HFF-Myc (cell line): ENCODE measurements at regions not wholly inside any gene's neighbourhood (a gene's known extent, or its start where the extent isn't known, plus 50 kb on each side); places are given as distances from the start of the nearest gene placed in this dataset.
"Not testable (repeated sequence)": the region's sequence is repeated elsewhere in the genome, so short reads cannot be mapped to it uniquely, and the experiment has no call there.

ENCODE experiments used
- DNase-seq: peaks from one replicate; pipeline ENCODE4 v3.0.0-alpha.2; 2011; ENCODE audit warnings: low read depth; ENCODE audit errors: extremely low read depth
- H3K4me3 ChIP-seq: replicated peaks from 2 replicates; pipeline ENCODE4 v1.5.1; 2011; ENCODE audit warnings: low read depth, mild to moderate bottlenecking, control low read depth, low read length
- TF ChIP-seq, protein P1 (sequence below): IDR thresholded peaks from 2 replicates; pipeline ENCODE4 v1.5.1; 2012; ENCODE audit warnings: mild to moderate bottlenecking, low read depth, low read length, control low read depth; ENCODE audit errors: missing control alignments

DNA sequence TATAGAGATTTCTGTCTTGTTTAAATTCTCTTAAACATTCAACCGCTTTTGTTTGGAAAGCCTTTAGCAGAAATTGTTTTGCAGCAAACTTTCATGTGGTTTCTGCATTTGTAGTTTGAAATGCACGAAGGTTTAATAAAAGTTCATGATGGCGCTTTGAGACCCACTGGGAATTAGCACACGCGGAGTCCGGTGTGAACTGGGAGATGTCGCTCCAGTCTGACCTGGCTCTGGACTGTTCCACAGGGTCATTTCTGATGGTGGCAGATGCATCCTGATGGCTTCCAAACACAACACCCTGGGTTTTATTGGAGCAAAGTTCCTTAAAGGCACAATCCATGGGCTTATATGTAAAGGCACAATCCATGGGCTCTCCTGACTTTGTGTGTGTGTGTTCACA, 78.1 kb upstream of the MTHFD1L start:
- TF ChIP-seq, protein P1, sequence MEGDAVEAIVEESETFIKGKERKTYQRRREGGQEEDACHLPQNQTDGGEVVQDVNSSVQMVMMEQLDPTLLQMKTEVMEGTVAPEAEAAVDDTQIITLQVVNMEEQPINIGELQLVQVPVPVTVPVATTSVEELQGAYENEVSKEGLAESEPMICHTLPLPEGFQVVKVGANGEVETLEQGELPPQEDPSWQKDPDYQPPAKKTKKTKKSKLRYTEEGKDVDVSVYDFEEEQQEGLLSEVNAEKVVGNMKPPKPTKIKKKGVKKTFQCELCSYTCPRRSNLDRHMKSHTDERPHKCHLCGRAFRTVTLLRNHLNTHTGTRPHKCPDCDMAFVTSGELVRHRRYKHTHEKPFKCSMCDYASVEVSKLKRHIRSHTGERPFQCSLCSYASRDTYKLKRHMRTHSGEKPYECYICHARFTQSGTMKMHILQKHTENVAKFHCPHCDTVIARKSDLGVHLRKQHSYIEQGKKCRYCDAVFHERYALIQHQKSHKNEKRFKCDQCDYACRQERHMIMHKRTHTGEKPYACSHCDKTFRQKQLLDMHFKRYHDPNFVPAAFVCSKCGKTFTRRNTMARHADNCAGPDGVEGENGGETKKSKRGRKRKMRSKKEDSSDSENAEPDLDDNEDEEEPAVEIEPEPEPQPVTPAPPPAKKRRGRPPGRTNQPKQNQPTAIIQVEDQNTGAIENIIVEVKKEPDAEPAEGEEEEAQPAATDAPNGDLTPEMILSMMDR = no peak
- no peak for DNase-seq
- no peak overlapping the region for H3K4me3 ChIP-seq

DNA sequence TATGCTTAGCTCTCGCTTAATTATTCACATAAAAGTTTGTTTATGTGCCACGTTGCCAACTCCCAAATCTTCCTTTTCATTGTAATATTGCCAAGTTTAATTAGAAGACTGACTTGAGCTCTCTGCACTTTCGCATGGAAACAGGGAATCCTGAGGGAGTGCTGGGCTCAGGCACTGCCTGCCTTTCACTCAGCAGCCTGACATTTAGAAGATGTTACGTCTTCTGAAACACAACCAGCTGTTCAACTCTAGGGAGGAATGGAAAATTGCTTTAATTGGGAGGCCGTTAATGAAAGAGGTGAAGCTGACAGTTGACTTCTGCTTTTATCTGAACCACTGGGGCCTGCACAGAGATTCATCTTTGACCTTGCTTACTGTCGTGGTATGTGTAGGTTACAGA, 77.4 kb upstream of the MTHFD1L start:
- H3K4me3 ChIP-seq = no peak overlapping the region
- no peak for DNase-seq
- TF ChIP-seq, protein P1 = no peak

DNA sequence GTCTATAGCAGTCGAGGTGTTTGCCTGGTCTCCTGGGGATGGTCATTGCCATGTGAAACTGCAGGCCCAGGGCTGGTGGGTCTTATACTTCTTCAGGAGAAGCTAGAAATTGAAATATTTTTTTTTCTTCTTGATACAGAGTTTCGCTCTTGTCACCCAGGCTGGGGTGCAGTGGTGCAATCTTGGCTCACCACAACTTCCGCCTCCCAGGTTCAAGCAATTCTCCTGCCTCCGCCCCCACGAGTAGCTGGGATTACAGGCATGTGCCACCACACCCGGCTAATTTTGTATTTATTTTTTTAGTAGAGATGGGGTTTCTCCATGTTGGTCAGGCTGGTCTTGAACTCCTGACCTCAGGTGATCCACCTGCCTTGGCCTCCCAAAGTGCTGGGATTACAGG, 75.6 kb upstream of the MTHFD1L start:
- DNase-seq, H3K4me3 ChIP-seq: not testable (repeated sequence)

DNA sequence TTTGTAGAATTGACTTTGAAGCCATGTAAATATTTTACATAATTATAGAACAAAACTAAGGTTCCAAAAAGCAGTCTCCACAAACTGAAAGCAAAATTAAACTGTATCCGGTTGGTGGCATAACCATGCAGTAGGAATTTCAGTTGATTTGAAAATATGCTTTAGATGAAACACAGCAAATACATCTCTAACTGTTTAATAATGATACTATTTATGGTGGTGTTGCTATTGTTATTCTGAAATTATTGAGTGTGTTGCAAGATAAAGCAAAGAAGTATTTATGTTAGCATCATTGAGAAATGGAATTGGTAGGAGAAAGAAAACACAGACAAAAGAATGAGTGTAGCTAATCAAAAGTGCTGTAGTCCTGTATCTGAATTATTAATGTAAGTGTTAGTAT, 73.8 kb upstream of the MTHFD1L start:
- H3K4me3 ChIP-seq = no peak overlapping the region
- DNase-seq = no peak
- TF ChIP-seq, protein P1 = no peak

DNA sequence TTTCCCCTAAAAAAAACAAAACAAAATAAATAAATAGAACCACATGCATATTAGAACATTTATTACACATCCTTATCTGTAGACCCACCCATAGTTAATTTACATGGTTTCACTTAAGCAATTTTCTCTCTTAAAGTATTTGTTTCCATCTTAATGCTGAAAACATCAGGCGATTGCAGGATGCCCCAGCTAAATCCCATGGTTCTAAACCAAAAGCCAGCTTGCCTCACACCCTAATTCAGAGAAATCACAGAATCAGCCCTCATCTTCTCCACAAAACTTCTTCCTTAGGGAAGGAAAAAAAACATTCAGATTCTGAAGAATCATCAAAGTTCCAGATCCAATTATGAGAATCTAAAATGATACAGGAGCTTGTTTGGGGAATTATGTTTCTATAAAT, 67.6 kb upstream of the MTHFD1L start:
- H3K4me3 ChIP-seq = no peak overlapping the region
- DNase-seq = no peak
- TF ChIP-seq, protein P1 = no peak

DNA sequence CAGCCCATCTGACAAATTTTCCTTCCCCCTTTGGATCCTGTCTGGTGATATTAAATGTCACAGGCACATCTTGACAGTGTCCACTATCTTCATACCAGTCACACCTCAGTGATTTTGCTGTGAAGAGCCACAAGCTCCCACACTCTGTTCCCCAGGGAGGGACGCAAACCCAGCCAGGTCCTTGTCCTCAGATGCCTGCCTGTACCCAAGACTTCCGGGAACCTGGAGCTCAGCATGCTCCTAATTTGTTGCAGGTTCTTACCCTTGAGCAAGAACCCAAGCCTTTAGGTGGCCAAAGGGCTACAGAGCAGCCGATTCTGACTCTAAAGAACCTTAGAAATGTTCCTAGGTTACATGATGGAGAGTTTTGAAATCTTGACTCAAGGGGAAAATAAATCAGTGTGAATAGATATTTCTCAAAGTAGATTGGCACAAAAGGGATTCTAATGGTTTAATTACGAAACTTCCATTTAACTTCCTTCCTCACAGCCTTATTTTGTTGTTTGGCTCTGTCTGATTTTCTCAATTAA, 66.2 kb upstream of the MTHFD1L start:
- no peak for DNase-seq
- H3K4me3 ChIP-seq = no peak overlapping the region
- TF ChIP-seq, protein P1 = no peak

DNA sequence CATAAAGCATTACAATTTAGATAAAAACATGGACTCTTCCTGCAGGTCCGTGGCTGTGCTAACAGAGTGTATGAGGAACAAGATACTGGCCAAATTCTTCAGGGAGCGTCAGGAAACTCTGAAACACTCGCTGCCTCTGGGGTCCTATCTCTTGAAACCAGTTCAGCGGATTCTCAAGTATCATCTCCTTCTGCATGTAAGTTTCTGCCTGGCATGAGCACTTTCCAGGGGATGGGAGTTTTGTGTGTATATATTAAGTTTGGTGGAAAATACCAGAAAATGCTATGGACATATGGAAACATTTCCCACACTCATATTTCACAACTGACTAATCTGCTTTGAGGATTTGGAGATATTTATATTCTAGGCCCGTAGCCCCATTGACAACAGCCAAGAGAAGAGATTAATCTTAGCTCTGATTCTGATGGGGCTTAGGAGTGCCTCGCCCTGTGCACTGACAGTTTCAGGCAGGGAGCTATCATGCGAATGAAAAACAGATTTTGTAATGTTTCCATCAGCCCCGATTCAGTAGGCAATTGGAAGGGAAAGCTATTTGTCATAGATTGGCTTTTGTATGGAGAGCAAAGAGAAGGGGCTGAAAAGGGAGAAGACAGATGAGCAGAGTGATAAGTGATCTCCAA, 64.7 kb upstream of the MTHFD1L start:
- DNase-seq = no peak
- TF ChIP-seq, protein P1 = no peak
- no peak overlapping the region for H3K4me3 ChIP-seq
